Activated B cell treated with CpG ODN at 0.5 μM for 24 hours (primary cell): ENCODE measurements at regions not wholly inside any gene's neighbourhood (a gene's known extent, or its start where the extent isn't known, plus 50 kb on each side); places are given as distances from the start of the nearest gene placed in this dataset.
"Not testable (repeated sequence)": the region's sequence is repeated elsewhere in the genome, so short reads cannot be mapped to it uniquely, and the experiment has no call there.

Experiments
- ATAC-seq: fragments of 200-7000 bp; cut with Tn5 transposase; one replicate; pipeline ENCODE4 v1.10.0; 2021; ENCODE audit warnings: low read depth, mild to moderate bottlenecking, moderate library complexity
- CTCF ChIA-PET: fragments of 350-600 bp; sonication (Branson Sonifier 250); formaldehyde crosslinking; loops from one replicate; lab custom pipeline; 2021; ENCODE audit warnings: antibody characterized with exemption; lab: Charles Lee
- POLR2A ChIA-PET: fragments of 350-600 bp; sonication (Branson Sonifier 250); formaldehyde crosslinking; loops from one replicate; lab custom pipeline; 2021; ENCODE audit warnings: antibody characterized with exemption; lab: Charles Lee
- DNase-seq: peaks from one replicate; pipeline ENCODE4 v3.0.0; 2022
- H3K27ac Mint-ChIP-seq: one replicate; pipeline ENCODE4 v1.8.0; 2020; ENCODE audit warnings: mixed read lengths
- H3K27me3 Mint-ChIP-seq: one replicate; pipeline ENCODE4 v1.8.0; 2021; ENCODE audit warnings: mixed read lengths
- H3K36me3 Mint-ChIP-seq: one replicate; pipeline ENCODE4 v1.8.0; 2021; ENCODE audit warnings: low read depth, mixed read lengths
- H3K4me1 Mint-ChIP-seq: one replicate; pipeline ENCODE4 v1.8.0; 2021; ENCODE audit warnings: mixed read lengths
- H3K4me3 Mint-ChIP-seq: one replicate; pipeline ENCODE4 v1.8.0; 2020; ENCODE audit warnings: mild to moderate bottlenecking, mixed read lengths
- H3K9me3 Mint-ChIP-seq: one replicate; pipeline ENCODE4 v1.8.0; 2020; ENCODE audit warnings: mixed read lengths
- CTCF ChIP-seq: fragments of 200-600 bp; IDR thresholded peaks from one replicate; pipeline ENCODE4 v1.8.0; 2022; ENCODE audit warnings: antibody characterized with exemption, mild to moderate bottlenecking
- intact Hi-C: fragments of 100-400 bp; cut with micrococcal nuclease; formaldehyde crosslinking; loops from one replicate; pipeline ENCODE4 v1.15.1; 2024

GRCh38 chr5:158499892-158500418 is 599.8 kb downstream of the EBF1 start:
- H3K4me3 Mint-ChIP-seq: no peak overlapping the region
- H3K4me1 Mint-ChIP-seq: peaks cover 3% of the 10 kb centered on the region
- no peaks in the 10 kb centered on the region for H3K27me3 Mint-ChIP-seq
- no peak for ATAC-seq
- POLR2A ChIA-PET: interaction anchor here (0.7 kb wide), 1 partner anchor 106 kb away, joined by 3 read pairs; no protein-coding TSS in a partner anchor
- TF ChIP-seq CTCF: no peak
- no peaks in the 10 kb centered on the region for H3K36me3 Mint-ChIP-seq
- intact Hi-C loops: loop anchor here (2.0 kb wide), 1 partner anchor 13 kb away; no protein-coding TSS in a partner anchor
- DNase-seq: no peak
- CTCF ChIA-PET: no interaction called here
- H3K27ac Mint-ChIP-seq: no peak overlapping the region
- no peaks in the 10 kb centered on the region for H3K9me3 Mint-ChIP-seq

GRCh38 chr5:158499075-158499891 is 600.4 kb downstream of the EBF1 start:
- Mint-ChIP-seq H3K36me3 (no peaks in the 10 kb centered on the region), H3K27ac (no peak overlapping the region), H3K4me3 (no peak overlapping the region), H3K27me3 (no peaks in the 10 kb centered on the region), H3K4me1 (peaks cover 3% of the 10 kb centered on the region), H3K9me3 (no peaks in the 10 kb centered on the region)
- TF ChIP-seq CTCF: no peak
- no peak for DNase-seq
- CTCF ChIA-PET: no interaction called here
- POLR2A ChIA-PET: interaction anchor here (0.7 kb wide), 1 partner anchor 106 kb away, joined by 3 read pairs; no protein-coding TSS in a partner anchor
- no peak for ATAC-seq
- intact Hi-C loops: loop anchor here (2.0 kb wide), 1 partner anchor 14 kb away; no protein-coding TSS in a partner anchor

GRCh38 chr5:158496624-158497023 is 603.1 kb downstream of the EBF1 start:
- Mint-ChIP-seq H3K4me1 (peaks cover 2% of the 10 kb centered on the region), H3K36me3 (no peaks in the 10 kb centered on the region), H3K9me3 (no peaks in the 10 kb centered on the region), H3K27me3 (no peaks in the 10 kb centered on the region), H3K4me3 (no peak overlapping the region), H3K27ac (no peak overlapping the region)
- CTCF ChIA-PET: no interaction called here
- no peak for DNase-seq
- POLR2A ChIA-PET: no interaction called here
- intact Hi-C loops: no loop called here
- TF ChIP-seq CTCF: no peak
- ATAC-seq: no peak

- ChIA-PET CTCF (no interaction called here), POLR2A (no interaction called here)
- no peak for TF ChIP-seq CTCF
- Mint-ChIP-seq H3K27me3 (no peaks in the 10 kb centered on the region), H3K27ac (no peak overlapping the region), H3K9me3 (no peaks in the 10 kb centered on the region), H3K36me3 (no peaks in the 10 kb centered on the region), H3K4me3 (no peak overlapping the region), H3K4me1 (peaks cover 2% of the 10 kb centered on the region)
- intact Hi-C loops: no loop called here
- no peak for DNase-seq
- no peak for ATAC-seq
Measured at GRCh38 chr5:158494541-158494940, 605.2 kb downstream of the EBF1 start.

- H3K27me3 Mint-ChIP-seq, H3K27ac Mint-ChIP-seq, H3K4me3 Mint-ChIP-seq, H3K36me3 Mint-ChIP-seq, ATAC-seq, H3K4me1 Mint-ChIP-seq, CTCF ChIA-PET, DNase-seq, H3K9me3 Mint-ChIP-seq, intact Hi-C loops: not testable (repeated sequence)
- POLR2A ChIA-PET: interaction anchor here (0.7 kb wide), 1 partner anchor 13 kb away, joined by 3 read pairs; no protein-coding TSS in a partner anchor
Measured at GRCh38 chr5:158494044-158494443, 605.7 kb downstream of the EBF1 start.
